Erythroblast (primary cell): ENCODE measurements at regions not wholly inside any gene's neighbourhood (a gene's known extent, or its start where the extent isn't known, plus 50 kb on each side); places are given as distances from the start of the nearest gene placed in this dataset.

Experiments used
- GATA1 ChIP-seq: IDR thresholded peaks from 2 replicates; pipeline ENCODE4 v1.6.1; 2011; ENCODE audit warnings: low read depth, mild to moderate bottlenecking, control low read depth, low read length, moderate library complexity
- POLR2A ChIP-seq: IDR thresholded peaks from 2 replicates; pipeline ENCODE4 v1.6.1; 2011; ENCODE audit warnings: mild to moderate bottlenecking, low read length

- no peak for TF ChIP-seq POLR2A
- no peak for TF ChIP-seq GATA1
Measured at GRCh38 chr2:21415234-21415633, 291.5 kb downstream of the TDRD15 start.
